HG03064 (cell line): ENCODE measurements at regions not wholly inside any gene's neighbourhood (a gene's known extent, or its start where the extent isn't known, plus 50 kb on each side); places are given as distances from the start of the nearest gene placed in this dataset.
"Not testable (repeated sequence)": the region's sequence is repeated elsewhere in the genome, so short reads cannot be mapped to it uniquely, and the experiment has no call there.

ENCODE experiments used
- ATAC-seq: cut with Tn5 transposase; IDR thresholded peaks from one replicate; pipeline ENCODE4 v1.9.1; 2021; ENCODE audit warnings: low read depth; ENCODE audit not compliant: unreplicated experiment

DNA sequence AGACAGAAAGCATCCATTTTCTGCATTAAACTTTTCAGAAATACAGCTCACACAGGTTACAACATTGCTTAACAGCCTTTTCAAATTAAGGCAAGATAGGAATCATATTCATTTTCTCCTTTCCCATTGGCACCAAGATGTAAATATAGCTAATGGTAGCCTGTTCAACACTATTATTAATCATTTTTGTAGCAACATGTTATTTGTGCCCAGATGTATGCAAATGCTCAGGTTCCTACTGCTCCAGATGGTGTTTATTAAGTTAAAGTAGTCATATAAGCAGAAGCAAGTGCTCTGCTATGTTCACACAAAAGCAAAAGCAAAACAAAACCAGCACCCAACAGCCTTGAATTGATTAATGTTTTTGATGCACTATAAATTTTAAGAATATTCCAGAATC, 1110.6 kb downstream of the SLC6A15 start:
- no peak for ATAC-seq

DNA sequence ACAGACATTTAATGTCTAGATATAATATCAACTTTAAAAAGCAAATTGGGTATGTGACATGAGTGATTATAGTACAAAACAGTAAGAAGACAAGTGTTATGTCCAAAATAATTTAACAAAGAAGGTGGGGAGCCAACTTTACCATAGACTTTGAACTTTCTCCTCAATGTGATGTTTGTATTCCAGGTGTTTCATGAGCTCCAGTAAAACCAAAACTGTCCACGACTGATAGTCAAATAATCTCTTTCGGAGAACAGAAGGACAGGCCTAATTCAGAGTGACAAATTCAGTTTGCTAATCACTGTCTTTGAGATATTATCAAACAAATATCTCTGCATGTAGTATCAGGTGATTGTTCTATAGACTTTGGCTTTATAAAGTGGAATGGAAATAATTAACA, 1112.6 kb downstream of the SLC6A15 start:
- ATAC-seq = no peak

DNA sequence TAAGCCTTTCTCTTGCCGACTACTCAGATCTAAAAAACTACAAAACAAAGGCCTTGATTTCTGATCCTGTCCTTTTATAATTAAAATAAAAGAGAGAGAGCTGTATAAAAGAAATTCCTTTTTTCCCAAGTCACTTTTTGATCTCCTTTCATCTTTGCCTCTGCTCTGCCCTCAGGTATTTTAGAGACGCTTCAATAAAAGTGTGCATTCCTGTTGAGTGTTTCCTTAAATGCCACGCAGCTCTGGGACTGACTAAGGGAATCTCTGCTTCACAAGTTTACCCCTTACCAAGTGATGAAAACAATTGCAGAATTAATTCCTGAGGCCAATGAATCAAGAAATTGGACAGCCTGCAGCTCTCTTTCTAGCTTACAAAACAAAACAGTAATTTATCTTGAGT, 1109.8 kb downstream of the TMTC2 start:
- ATAC-seq = no peak

DNA sequence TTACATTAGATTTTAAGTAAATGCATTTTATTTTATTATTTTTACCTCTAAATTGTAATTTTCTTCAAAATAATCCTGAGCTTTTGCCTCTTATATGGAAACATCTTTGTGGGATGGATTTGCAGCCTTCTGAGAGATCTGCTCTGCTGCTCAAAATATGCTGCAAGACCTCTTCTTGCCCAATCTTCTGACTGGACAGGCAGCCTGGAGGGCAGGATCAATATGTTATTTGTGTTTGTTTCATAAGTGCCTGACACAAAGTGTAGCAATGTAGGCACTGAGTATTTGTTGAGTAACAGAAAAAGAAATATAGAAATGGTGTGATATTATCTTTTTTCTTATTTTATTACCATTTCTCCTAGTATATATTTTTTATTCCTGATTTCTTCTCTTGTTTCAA, 1106.9 kb downstream of the TMTC2 start:
- no peak for ATAC-seq

DNA sequence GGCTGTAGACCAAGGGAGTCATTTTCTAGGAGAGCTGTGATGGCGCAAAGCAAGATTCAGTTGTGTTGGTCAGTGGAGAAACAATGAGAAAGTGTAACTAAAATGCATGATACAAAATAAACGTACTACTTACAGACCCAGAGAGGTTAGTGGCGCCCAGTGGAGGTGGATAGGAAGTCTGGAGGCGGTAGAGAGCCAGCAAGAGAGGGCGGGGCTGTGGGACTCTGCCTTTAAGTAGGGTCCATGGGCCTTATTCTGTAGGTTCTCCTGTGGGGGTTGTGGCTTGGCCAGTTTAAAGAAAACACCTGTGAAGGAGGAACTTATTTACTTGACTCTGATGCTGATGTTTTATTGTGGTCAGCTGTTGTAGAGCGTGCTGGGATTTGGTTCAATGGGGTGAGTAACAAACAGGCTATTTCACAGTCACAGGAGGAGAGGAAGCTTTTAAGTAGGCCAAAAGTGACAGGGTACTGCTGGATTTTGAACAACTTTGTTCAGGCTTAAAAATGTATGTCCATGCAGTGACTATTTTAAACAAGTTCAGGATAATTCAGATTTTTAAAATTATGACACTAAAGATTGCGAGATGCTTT, 1097.7 kb downstream of the TMTC2 start:
- no peak for ATAC-seq

DNA sequence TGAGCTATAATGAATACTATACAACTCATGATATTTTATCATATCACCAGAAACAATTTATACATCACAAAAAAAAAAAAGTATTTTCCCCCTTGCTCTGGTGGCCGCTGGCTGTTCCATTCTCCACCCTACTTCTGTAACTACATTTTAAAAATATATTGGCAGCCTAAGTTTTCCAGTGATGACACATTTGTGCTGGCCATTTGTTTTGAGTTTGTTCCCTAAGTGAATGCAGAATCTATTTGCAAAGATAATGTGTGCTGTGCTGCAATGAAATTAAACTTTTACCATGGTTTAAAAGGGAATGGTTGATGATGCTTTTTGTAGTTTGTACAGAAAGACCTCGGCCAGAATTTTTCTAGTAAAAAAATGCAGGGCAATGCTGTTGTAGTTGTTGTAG, 1092.8 kb downstream of the TMTC2 start:
- no peak for ATAC-seq

DNA sequence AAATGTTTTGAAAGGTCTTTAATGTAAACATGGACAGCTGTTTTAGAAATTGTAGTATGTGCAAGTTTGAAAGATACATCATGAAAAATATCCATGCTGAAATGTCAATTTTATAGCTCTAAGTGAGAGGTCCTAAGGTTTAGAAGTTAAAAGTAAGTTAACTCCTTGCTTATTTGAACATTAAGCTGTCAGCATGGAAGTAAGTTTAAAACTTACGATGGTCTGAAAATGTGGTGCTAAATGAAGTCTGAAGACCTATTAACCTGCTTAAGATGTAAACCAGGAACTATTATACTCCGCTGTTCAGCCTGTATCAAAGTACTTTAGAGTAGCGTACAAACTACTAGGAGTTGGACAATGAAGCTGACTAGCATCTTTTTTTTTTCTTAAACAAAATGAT, 1082.4 kb downstream of the TMTC2 start:
- ATAC-seq = no peak

DNA sequence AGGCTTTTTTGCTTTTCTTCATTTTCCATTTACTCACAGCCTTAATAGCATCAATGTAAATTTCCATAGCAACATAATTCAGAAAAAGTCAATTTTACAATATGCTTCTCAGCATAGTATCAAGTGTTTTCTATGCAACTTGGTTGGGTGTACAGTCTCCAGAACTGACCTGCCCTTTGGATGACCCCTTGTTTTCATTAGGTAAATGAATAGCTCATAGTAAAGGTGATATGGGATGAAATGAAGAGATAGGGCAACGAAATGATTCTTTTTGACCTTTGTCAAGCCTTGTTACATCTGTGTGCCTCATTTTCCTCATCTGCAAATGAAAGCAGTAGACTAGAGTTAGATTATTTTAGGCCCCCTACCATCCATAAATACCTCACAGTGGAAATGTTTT, 1081.0 kb downstream of the TMTC2 start:
- ATAC-seq = no peak

DNA sequence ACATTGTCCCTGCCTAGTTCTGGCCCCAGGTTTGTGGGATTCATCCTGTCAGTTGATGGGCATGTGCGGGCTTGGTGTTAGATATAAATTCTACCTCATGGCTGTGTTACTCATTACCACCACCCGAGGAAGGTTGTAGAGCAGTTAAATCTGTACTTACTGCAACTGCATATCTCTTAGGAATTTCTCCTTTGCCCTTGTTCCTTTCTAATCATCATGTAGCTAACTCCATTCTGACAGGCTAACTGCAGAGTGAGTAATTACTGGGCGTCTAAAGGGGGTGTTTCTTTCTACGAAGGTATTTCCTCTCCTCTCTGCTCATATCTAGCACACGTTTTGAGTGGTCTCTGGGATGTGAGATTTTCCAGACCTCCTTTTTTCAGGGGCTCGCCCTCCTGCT, 1076.7 kb downstream of the TMTC2 start:
- ATAC-seq = no peak

DNA sequence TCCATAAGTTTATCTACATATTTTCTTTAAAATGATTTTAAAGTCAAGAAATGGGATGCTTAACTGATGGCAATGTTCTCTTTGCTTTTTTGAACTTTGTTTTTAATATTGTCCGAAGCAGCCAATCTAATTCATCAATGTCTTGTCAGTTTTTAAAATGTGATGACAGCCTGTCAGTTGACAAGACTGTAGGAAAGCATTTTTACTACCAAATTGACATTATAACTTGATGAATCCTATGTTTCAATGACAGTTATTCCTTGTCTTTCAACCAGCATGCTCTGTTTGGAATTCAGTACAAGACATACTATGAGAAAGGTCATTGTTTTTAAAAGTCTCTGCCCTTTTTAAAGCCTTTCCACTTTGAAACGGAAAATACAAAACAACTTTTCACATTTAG, 1073.2 kb downstream of the TMTC2 start:
- ATAC-seq = no peak

DNA sequence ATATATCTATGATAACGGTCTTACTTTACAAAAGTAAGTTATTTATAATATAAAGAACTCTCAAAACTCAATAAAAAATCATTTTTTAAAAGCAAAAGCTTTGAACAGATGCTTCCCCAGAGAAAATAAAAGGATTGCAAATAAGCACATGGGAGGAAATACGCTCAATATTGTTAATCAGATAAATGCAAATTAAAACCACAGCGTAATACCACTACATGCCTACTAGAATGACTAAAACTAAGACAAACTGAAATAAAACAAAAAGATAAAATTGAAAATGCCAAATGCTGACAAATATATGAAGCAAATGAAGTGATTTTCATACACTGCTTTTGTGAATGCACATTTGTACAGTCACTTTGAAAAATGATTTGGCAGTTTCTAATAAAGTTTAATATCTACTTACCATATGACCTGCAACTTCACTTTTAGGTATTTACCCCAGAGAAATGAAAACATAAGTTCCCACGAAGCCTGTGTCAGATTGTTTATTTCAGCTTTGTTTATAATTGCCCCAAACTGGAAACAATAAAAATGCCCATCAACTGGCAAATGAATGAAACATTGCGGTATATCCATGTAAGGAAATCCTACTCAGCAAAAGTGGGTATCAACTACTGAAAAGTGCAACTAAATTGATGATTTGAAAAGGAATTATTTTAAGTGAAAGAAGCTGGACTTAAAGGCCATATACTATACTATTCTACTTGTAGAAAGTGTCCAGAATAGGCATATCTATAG, 1072.4 kb downstream of the TMTC2 start:
- no peak for ATAC-seq

DNA sequence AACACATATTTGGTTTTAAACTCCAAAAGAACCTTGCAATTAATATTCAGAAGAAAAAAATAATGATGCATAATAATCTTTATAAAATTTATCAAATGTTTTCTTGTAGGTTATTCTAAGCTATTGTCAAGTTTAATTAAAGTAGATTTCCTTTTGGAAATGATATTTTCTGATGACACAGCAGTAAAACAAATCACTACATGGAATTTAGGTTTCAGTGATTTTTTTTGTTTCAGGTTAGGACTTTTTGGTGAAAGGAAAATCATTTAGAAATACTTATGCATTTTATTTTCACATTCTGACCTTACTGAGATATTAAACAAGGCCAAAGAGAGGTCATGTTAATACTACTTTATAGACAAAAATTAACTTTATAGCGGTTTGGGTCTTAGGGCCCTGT, 1067.2 kb downstream of the TMTC2 start:
- ATAC-seq = no peak

DNA sequence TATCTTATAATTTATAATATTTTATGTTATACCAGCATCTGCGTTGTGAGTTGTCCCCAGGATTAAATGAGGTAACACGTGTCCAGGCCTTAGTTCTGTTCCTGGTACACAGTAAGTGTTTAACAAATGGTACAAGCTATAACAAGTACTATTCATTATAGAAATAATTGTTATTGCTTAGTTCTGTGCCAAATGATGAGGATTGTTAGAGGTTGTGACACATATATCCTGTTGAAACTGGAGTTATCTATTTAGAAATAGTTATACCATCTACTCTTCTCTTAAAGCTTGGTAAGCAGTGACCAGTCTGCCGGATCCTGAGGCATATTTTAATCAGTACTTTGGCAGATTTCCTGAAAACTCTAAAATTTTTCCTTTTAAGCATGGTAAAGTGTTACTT, 1066.5 kb downstream of the TMTC2 start:
- no peak for ATAC-seq

DNA sequence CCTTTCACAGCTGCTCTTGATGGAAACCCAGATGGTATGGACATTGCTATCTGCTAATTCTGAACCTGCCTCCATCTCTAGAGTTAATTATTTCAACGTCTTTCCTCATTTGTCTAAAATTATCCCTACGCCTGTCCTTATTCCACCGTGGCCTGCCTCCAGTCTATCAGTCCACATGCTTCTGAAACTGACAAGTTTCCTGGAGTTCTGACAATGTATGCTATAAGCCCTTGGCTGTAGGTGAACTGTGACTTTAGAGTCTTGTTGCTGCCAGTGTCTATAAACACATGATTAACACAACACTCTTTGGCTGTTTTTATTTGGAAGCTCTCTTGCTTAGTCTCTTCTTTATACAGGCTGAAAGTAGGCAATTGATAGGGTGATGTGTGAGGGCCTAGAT, 1052.9 kb downstream of the TMTC2 start:
- no peak for ATAC-seq

DNA sequence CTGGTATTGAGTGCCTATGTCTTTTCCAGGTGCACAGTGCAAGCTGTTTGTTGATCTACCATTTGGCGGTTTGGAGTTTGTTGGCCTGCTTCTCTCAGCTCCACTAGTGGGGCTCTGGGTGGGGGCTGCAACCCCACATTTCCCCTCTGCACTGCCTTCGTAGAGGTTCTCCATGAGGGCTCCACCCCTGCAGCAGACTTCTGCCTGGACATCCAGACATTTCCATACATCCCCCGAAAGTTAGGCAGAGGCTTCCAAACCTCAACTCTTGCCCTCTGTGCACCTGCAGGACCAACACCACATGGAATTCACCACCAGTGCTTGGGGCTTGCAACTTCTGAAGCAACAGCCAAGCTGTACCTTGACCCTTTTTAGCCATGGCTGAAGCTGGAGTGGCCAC, 1024.1 kb downstream of the TMTC2 start:
- ATAC-seq = no peak

DNA sequence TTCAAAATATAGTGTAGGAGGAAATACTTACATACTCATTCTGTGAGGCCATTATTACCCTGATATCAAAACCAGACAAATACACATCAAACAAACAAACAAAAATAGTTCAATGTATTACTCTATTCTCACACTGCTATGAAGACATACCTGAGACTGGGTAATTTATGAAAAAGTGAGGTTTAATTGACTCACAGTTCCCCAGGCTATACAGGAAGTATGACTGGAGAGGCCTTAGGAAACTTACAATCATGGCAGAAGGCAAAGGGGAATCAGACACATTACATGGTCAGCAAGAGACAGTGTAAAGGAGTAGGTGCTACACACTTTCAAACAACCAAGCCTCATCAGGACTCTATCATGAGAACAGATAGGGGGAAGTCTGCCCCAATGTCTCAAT, 1023.2 kb downstream of the TMTC2 start:
- no peak for ATAC-seq

DNA sequence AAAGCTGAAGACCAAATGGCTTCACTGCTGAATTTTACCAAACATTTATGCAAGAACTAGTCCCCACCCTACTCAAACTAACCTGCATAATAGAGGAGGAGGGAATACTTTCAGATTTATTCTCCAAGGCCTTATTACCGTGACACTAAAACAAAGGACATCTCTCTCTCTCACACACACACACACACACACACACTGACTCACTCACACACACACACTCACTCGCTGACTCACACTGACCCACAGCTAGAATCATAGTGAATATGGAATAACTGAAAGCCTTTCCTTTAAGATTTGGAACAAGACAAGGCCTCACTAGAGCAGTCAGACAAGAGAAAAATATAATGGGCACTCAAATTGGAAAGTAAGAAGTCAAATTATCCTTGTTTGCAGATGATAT, 1014.1 kb downstream of the TMTC2 start:
- ATAC-seq = no peak

DNA sequence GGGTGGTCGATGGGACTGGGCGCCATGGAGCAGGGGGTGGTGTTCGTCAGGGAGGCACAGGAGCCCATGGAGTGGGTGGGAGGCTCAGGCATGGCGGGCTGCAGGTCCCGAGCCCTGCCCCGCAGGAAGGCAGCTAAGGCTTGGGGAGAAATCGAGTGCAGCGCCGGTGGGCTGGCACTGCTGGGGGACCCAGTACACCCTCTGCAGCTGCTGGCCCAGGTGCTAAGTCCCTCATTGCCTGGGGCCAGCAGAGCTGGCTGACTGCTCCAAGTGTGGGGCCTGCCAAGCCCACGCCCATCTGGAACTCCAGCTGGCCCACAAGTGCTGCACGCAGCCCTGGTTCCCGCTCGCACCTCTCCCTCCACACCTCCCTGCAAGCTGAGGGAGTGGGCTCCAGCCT, 1009.6 kb downstream of the TMTC2 start:
- not testable (repeated sequence) for ATAC-seq

DNA sequence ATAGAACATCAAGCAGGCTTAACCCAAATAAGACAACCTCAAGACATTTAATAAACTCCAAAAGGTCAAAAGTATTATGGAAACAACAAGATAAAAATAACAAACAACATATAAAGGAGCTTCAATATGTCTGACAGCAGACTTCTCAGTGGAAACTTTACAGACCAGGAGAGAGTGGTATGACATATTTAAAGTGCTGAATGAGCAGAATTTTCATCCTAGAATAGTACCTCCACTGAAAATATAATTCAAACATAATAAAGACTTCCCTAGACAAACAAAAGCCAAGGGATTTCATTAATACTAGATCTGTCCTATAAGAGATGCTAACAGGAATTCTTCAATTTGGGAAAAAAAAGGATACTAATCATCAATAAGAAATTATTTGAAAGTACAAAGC, 1005.0 kb downstream of the TMTC2 start:
- ATAC-seq = no peak

DNA sequence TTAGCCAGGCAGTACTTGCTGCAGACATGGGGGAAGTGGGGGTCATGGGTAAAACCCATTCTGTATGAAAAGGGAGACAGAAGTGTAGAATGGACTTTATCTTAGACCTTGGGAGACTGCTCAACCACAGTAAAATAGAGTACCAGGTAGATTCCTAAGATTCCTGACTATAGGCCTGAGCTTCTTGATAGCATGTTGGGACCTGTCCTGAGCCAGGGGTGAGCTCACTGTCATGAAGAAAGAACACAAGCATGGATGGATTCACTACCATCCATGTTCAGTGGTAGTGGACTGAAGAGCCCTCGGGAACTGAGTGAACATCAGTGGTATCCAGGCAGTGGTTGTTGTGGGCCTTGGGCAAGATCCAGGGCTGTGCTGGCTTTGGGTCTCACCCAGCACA, 1003.8 kb downstream of the TMTC2 start:
- no peak for ATAC-seq

DNA sequence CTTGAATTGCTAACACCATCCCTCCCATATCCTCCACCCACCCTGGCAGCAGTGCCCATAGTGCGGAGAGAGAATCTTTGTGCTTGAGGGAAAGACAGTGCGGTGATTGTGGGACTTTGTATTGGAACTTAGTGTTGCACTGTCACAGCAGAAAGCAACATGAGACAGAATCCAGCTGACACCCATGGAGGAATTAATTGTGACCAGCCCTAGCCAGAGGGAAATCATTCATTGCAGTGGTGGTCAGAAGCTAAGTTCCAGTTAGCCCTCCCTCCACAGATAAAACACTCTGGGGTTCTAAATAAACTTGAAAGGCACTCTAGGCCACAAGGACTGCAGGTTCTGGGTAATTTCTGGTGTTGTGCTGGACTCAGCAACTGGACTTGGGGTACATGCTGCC, 1002.6 kb downstream of the TMTC2 start:
- ATAC-seq = no peak

DNA sequence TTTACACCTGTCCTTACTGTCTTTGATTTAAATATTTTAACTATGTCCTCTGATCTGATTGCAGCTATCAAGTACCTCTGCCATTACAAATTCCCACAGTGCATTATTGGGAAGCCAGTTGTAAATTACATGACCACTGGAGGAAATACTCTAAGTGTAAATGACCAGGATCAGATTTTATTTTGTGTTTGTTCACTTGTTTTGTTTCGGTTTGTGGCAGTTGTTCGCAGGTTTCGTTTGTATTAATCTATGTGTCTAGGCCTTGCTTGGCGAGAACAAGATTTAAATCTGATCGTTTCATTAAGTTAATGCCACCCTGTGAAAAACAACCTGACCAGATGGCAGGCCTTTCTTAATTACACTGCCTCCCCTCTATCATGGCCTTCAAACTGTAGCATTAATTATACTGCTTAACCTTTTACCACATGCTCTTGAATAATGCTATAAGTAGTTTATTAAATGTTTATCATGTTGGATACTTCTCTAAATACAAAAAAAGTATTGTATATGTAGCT, 990.1 kb downstream of the TMTC2 start:
- ATAC-seq = no peak
